ENCODE measurements at regions not wholly inside any gene's neighbourhood (a gene's known extent, or its start where the extent isn't known, plus 50 kb on each side); places are given as distances from the start of the nearest gene placed in this dataset.

DNA sequence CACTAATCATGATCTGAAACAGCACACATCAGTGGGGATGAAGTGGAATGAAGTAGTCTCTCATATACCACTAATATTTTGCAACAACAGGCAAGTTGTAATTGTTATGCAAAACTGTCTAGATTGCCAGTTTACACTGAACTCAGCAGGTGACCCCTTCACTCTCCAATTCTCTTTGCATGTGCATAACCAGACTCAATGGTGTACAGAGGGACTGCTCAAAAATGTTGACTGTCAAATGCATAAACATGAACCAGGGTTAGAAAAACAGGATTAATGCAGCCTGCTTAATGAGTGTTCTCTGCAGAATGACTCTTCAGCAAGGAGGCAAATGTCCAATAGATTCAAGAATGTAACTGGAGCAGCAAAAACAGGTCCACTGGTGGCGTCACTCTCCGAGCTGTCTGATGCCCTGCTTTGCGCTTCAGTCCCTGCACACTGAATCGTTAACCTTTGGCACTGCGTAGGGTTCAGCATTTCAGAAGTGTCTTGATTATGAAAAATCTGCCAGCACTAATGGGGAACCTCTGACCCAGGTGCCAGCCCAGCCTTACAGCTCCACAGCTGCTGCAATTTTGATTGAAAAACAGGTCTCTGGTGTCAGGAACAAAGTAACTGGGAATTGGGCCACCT lies 209.3 kb downstream of the TDRD15 start:
- H3K9me3 Mint-ChIP-seq (ENCODE audit: unreplicated experiment) = peaks cover 10% of the 10 kb centered on the region
- H3K27ac Mint-ChIP-seq (ENCODE audit: unreplicated experiment) = no peak overlapping the region
- peaks cover 4% of the 10 kb centered on the region for H3K27me3 Mint-ChIP-seq (ENCODE audit: insufficient read depth, unreplicated experiment)
- no peak overlapping the region for H3K4me3 Mint-ChIP-seq (ENCODE audit: unreplicated experiment)
- no peaks in the 10 kb centered on the region for H3K4me1 ChIP-seq
- TF ChIP-seq CTCF (IDR thresholded peaks at IDR 0.05; ENCODE audit: insufficient read depth in 1 of 2, low read depth in 1 of 2, low read length in 1 of 2, severe bottlenecking in 1 of 2, unreplicated experiment in 1 of 2) = no peak
- H3K9me3 ChIP-seq = peaks cover 6% of the 10 kb centered on the region; the same call in 1 of the 2 replicates
- H3K27me3 ChIP-seq (replicated peaks; ENCODE audit: control insufficient read depth, insufficient read depth, low read length) = no peaks in the 10 kb centered on the region
- no peak for DNase-seq
- intact Hi-C loops (cut with micrococcal nuclease; ENCODE audit: unreplicated experiment) = no loop called here
- BruUV-seq (replicated peaks) = no TSS peak
- ChIA-PET CTCF (no interaction called here), POLR2A (no interaction called here)
- no peaks in the 10 kb centered on the region for H3K36me3 Mint-ChIP-seq (ENCODE audit: insufficient read depth, unreplicated experiment)
- no peak overlapping the region for H3K4me3 ChIP-seq (ENCODE audit: low read depth, low read length)
- no peaks in the 10 kb centered on the region for H3K36me3 ChIP-seq (ENCODE audit: control insufficient read depth, insufficient read depth, low read length)
- H3K4me1 Mint-ChIP-seq (ENCODE audit: low read depth, unreplicated experiment) = no peaks in the 10 kb centered on the region

GRCh38 chr2:21333684-21334083 lies 209.9 kb downstream of the TDRD15 start:
- no peak overlapping the region for H3K4me3 ChIP-seq (ENCODE audit: low read depth, low read length)
- no TSS peak for BruUV-seq (replicated peaks)
- H3K4me1 ChIP-seq = no peaks in the 10 kb centered on the region
- peaks cover 4% of the 10 kb centered on the region for H3K27me3 Mint-ChIP-seq (ENCODE audit: insufficient read depth, unreplicated experiment)
- intact Hi-C loops (cut with micrococcal nuclease; ENCODE audit: unreplicated experiment) = no loop called here
- H3K27me3 ChIP-seq (replicated peaks; ENCODE audit: control insufficient read depth, insufficient read depth, low read length) = no peaks in the 10 kb centered on the region
- no peak overlapping the region for H3K27ac Mint-ChIP-seq (ENCODE audit: unreplicated experiment)
- CTCF ChIA-PET = no interaction called here
- H3K4me1 Mint-ChIP-seq (ENCODE audit: low read depth, unreplicated experiment) = no peaks in the 10 kb centered on the region
- no peaks in the 10 kb centered on the region for H3K36me3 ChIP-seq (ENCODE audit: control insufficient read depth, insufficient read depth, low read length)
- no peaks in the 10 kb centered on the region for H3K36me3 Mint-ChIP-seq (ENCODE audit: insufficient read depth, unreplicated experiment)
- H3K4me3 Mint-ChIP-seq (ENCODE audit: unreplicated experiment) = no peak overlapping the region
- peaks cover 10% of the 10 kb centered on the region for H3K9me3 Mint-ChIP-seq (ENCODE audit: unreplicated experiment)
- POLR2A ChIA-PET = no interaction called here
- TF ChIP-seq CTCF (IDR thresholded peaks at IDR 0.05; ENCODE audit: insufficient read depth in 1 of 2, low read depth in 1 of 2, low read length in 1 of 2, severe bottlenecking in 1 of 2, unreplicated experiment in 1 of 2) = no peak
- no peak for DNase-seq
- H3K9me3 ChIP-seq = peaks cover 6% of the 10 kb centered on the region; the same call in 1 of the 2 replicates

- no TSS peak for BruUV-seq (replicated peaks)
- POLR2A ChIA-PET = no interaction called here
- DNase-seq = no peak
Observed at GRCh38 chr2:21346984-21347383, 223.2 kb downstream of the TDRD15 start.

More at GRCh38 chr2:21346984-21347383, 223.2 kb downstream of the TDRD15 start:
- Mint-ChIP-seq H3K4me3 (ENCODE audit: unreplicated experiment) (no peak overlapping the region), H3K9me3 (ENCODE audit: unreplicated experiment) (peaks cover under 1% of the 10 kb centered on the region), H3K27ac (ENCODE audit: unreplicated experiment) (no peak overlapping the region), H3K27me3 (ENCODE audit: insufficient read depth, unreplicated experiment) (peaks cover 3% of the 10 kb centered on the region), H3K36me3 (ENCODE audit: insufficient read depth, unreplicated experiment) (no peaks in the 10 kb centered on the region), H3K4me1 (ENCODE audit: low read depth, unreplicated experiment) (no peaks in the 10 kb centered on the region)
- TF ChIP-seq CTCF (IDR thresholded peaks at IDR 0.05; ENCODE audit: insufficient read depth in 1 of 2, low read depth in 1 of 2, low read length in 1 of 2, severe bottlenecking in 1 of 2, unreplicated experiment in 1 of 2) = no peak
- intact Hi-C loops (cut with micrococcal nuclease; ENCODE audit: unreplicated experiment) = no loop called here
- Histone ChIP-seq H3K27me3 (replicated peaks; ENCODE audit: control insufficient read depth, insufficient read depth, low read length) (no peaks in the 10 kb centered on the region), H3K36me3 (ENCODE audit: control insufficient read depth, insufficient read depth, low read length) (no peaks in the 10 kb centered on the region), H3K4me3 (ENCODE audit: low read depth, low read length) (no peak overlapping the region), H3K9me3 (no peaks in the 10 kb centered on the region; the same call in 1 of the 2 replicates), H3K4me1 (no peaks in the 10 kb centered on the region)
- CTCF ChIA-PET = no interaction called here

Data from Caco-2 (cell line).